Choroid plexus epithelial cell (primary cell): ENCODE measurements at regions not wholly inside any gene's neighbourhood (a gene's known extent, or its start where the extent isn't known, plus 50 kb on each side); places are given as distances from the start of the nearest gene placed in this dataset.

Experiments
- DNase-seq: peaks from one replicate; pipeline ENCODE4 v3.0.0-alpha.2; 2010; ENCODE audit warnings: low read depth
- H3K4me3 ChIP-seq: 2 replicates; pipeline ENCODE4 v1.5.1; 2011; ENCODE audit warnings: low read depth, mild to moderate bottlenecking, control low read depth, low read length, moderate library complexity
- TF ChIP-seq, protein P1 (sequence below): conservative IDR thresholded peaks from 2 replicates; pipeline ENCODE4 v1.5.1; 2011; ENCODE audit warnings: low read depth, mild to moderate bottlenecking, control low read depth, inconsistent platforms, low read length, moderate library complexity

DNA sequence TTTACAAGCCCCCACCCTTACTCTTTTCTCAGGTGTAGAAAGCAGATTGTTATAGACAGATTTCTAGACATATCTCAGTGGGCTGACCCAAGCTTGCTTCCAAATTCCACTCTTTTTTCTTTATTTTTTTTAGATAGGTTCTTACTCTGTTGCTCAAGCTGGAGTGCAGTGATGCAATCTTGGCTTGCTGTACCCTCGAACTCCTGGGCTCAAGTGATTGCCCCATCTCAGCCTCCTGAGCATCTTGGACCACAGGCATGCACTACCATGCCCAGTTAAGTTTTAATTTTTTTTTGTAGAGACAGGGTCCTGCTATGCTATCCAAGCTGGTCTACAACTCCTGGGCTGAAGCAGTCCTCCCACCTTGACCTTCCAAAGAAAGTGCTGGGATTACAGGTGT, 53.5 kb upstream of the ADAMTS9 start:
- peak; percentile 94 for DNase-seq
- no peak overlapping the region for H3K4me3 ChIP-seq
- TF ChIP-seq, protein P1, sequence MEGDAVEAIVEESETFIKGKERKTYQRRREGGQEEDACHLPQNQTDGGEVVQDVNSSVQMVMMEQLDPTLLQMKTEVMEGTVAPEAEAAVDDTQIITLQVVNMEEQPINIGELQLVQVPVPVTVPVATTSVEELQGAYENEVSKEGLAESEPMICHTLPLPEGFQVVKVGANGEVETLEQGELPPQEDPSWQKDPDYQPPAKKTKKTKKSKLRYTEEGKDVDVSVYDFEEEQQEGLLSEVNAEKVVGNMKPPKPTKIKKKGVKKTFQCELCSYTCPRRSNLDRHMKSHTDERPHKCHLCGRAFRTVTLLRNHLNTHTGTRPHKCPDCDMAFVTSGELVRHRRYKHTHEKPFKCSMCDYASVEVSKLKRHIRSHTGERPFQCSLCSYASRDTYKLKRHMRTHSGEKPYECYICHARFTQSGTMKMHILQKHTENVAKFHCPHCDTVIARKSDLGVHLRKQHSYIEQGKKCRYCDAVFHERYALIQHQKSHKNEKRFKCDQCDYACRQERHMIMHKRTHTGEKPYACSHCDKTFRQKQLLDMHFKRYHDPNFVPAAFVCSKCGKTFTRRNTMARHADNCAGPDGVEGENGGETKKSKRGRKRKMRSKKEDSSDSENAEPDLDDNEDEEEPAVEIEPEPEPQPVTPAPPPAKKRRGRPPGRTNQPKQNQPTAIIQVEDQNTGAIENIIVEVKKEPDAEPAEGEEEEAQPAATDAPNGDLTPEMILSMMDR, result no peak

- TF ChIP-seq, protein P1, result no peak
- H3K4me3 ChIP-seq, result no peak overlapping the region
- peak; percentile 95 for DNase-seq
These were observed 52.3 kb upstream of the ADAMTS9 start for GRCh38 chr3:64739971-64740631.
